GM19372 (cell line): ENCODE measurements at regions not wholly inside any gene's neighbourhood (a gene's known extent, or its start where the extent isn't known, plus 50 kb on each side); places are given as distances from the start of the nearest gene placed in this dataset.
"Not testable (repeated sequence)": the region's sequence is repeated elsewhere in the genome, so short reads cannot be mapped to it uniquely, and the experiment has no call there.

Source experiments
- ATAC-seq: cut with Tn5 transposase; IDR thresholded peaks from one replicate; pipeline ENCODE4 v1.9.1; 2021; ENCODE audit warnings: mild to moderate bottlenecking, low read depth, moderate library complexity; ENCODE audit not compliant: unreplicated experiment

GRCh38 chr7:86212976-86213375 lies 430.7 kb upstream of the GRM3 start:
- no peak for ATAC-seq

GRCh38 chr7:86209036-86209435 lies 434.7 kb upstream of the GRM3 start:
- no peak for ATAC-seq

GRCh38 chr7:86207740-86208139 lies 436.0 kb upstream of the GRM3 start:
- ATAC-seq, result no peak

- no peak for ATAC-seq
These were observed 440.9 kb upstream of the GRM3 start for GRCh38 chr7:86202833-86203232.

- no peak for ATAC-seq
These were observed 441.9 kb upstream of the GRM3 start for GRCh38 chr7:86201767-86202166.

GRCh38 chr7:86199881-86200614 lies 443.7 kb upstream of the GRM3 start:
- ATAC-seq, result no peak

- ATAC-seq, result no peak
These were observed 453.4 kb upstream of the GRM3 start for GRCh38 chr7:86190351-86190750.

GRCh38 chr7:86181474-86181873 lies 462.2 kb upstream of the GRM3 start:
- ATAC-seq, result no peak

- no peak for ATAC-seq
These were observed 478.9 kb upstream of the GRM3 start for GRCh38 chr7:86164827-86165226.

- ATAC-seq, result no peak
These were observed 485.6 kb upstream of the GRM3 start for GRCh38 chr7:86158111-86158510.

GRCh38 chr7:86155623-86156022 lies 488.1 kb upstream of the GRM3 start:
- no peak for ATAC-seq

- no peak for ATAC-seq
These were observed 490.8 kb upstream of the GRM3 start for GRCh38 chr7:86152926-86153325.

- no peak for ATAC-seq
These were observed 494.6 kb upstream of the GRM3 start for GRCh38 chr7:86149024-86149665.

- ATAC-seq, result no peak
These were observed 495.2 kb upstream of the GRM3 start for GRCh38 chr7:86148501-86148900.

GRCh38 chr7:86137343-86137742 lies 506.4 kb upstream of the GRM3 start:
- no peak for ATAC-seq

GRCh38 chr7:86130268-86130667 lies 513.4 kb upstream of the GRM3 start:
- no peak for ATAC-seq

GRCh38 chr7:86123476-86123875 lies 520.2 kb upstream of the GRM3 start:
- no peak for ATAC-seq

- ATAC-seq, result no peak
These were observed 549.5 kb upstream of the GRM3 start for GRCh38 chr7:86094166-86094669.

- no peak for ATAC-seq
These were observed 552.3 kb upstream of the GRM3 start for GRCh38 chr7:86091369-86091768.

- ATAC-seq, result no peak
These were observed 554.3 kb upstream of the GRM3 start for GRCh38 chr7:86089455-86089854.

- not testable (repeated sequence) for ATAC-seq
These were observed 579.1 kb upstream of the GRM3 start for GRCh38 chr7:86064572-86064971.

- no peak for ATAC-seq
These were observed 585.1 kb upstream of the GRM3 start for GRCh38 chr7:86058649-86059048.
